Caco-2 (cell line): ENCODE measurements at regions not wholly inside any gene's neighbourhood (a gene's known extent, or its start where the extent isn't known, plus 50 kb on each side); places are given as distances from the start of the nearest gene placed in this dataset.

Experiments used
- BruUV-seq: library from RNA; stranded (reverse); fragments of 400-500 nt; replicated peaks from 2 replicates; lab custom pipeline; 2021; lab: Mats Ljungman, UMichigan
- CTCF ChIA-PET: fragments of 300-600 bp; sonication (Branson Sonifier 250); formaldehyde crosslinking; loops from one replicate; lab custom pipeline; 2022; ENCODE audit warnings: antibody characterized with exemption; lab: Charles Lee
- POLR2A ChIA-PET: fragments of 300-600 bp; sonication (Branson Sonifier 250); formaldehyde crosslinking; loops from one replicate; lab custom pipeline; 2022; ENCODE audit warnings: antibody characterized with exemption; lab: Charles Lee
- DNase-seq, 2 experiments: peaks; one replicate each; pipeline versions ENCODE4 v3.0.0 to v3.0.0-alpha.2; 2020 to 2022
- H3K27me3 ChIP-seq: replicated peaks from 2 replicates; pipeline ENCODE4 v1.6.0; 2011; ENCODE audit warnings: low read length; ENCODE audit not compliant: control insufficient read depth, insufficient read depth
- H3K36me3 ChIP-seq: 2 replicates; pipeline ENCODE4 v1.5.1; 2011; ENCODE audit warnings: low read length; ENCODE audit not compliant: control insufficient read depth, insufficient read depth
- H3K4me1 ChIP-seq: fragments of 250-450 bp; sonication (Bioruptor Pico); 2 replicates; pipeline ENCODE4 v1.5.1; 2020; ENCODE audit warnings: mild to moderate bottlenecking
- H3K4me3 ChIP-seq: 2 replicates; pipeline ENCODE4 v1.5.1; 2011; ENCODE audit warnings: low read depth, mild to moderate bottlenecking, control low read depth, low read length
- H3K9me3 ChIP-seq: fragments of 250-450 bp; sonication (Bioruptor Pico); 2 replicates; pipeline ENCODE4 v1.5.1; 2020; ENCODE audit warnings: mild to moderate bottlenecking, moderate library complexity
- H3K27ac Mint-ChIP-seq: one replicate; pipeline ENCODE4 v1.8.0; 2022; ENCODE audit warnings: mixed read lengths; ENCODE audit not compliant: unreplicated experiment
- H3K27me3 Mint-ChIP-seq: one replicate; pipeline ENCODE4 v1.8.0; 2022; ENCODE audit warnings: mixed read lengths; ENCODE audit not compliant: insufficient read depth, unreplicated experiment
- H3K36me3 Mint-ChIP-seq: one replicate; pipeline ENCODE4 v1.8.0; 2022; ENCODE audit warnings: mild to moderate bottlenecking, mixed read lengths; ENCODE audit not compliant: insufficient read depth, unreplicated experiment
- H3K4me1 Mint-ChIP-seq: one replicate; pipeline ENCODE4 v1.8.0; 2022; ENCODE audit warnings: low read depth, mixed read lengths; ENCODE audit not compliant: unreplicated experiment
- H3K4me3 Mint-ChIP-seq: one replicate; pipeline ENCODE4 v1.8.0; 2022; ENCODE audit warnings: mild to moderate bottlenecking, moderate library complexity, mixed read lengths; ENCODE audit not compliant: unreplicated experiment
- H3K9me3 Mint-ChIP-seq: one replicate; pipeline ENCODE4 v1.8.0; 2022; ENCODE audit warnings: mixed read lengths; ENCODE audit not compliant: unreplicated experiment
- intact Hi-C: fragments of 100-400 bp; cut with micrococcal nuclease; formaldehyde crosslinking; loops from one replicate; pipeline ENCODE4 v1.10.0; 2022; ENCODE audit not compliant: unreplicated experiment
- TF ChIP-seq, protein P1 (sequence below), 2 experiments: fragments of 200-600 bp in 1 of 2; IDR thresholded peaks; 1 replicate in 1 of 2; 2 replicates in 1 of 2; pipeline versions ENCODE4 v1.5.1 to v1.8.0; 2011 to 2022; ENCODE audit warnings: antibody characterized with exemption in 1 of 2, control low read depth in 1 of 2, inconsistent platforms in 1 of 2, low read depth in 1 of 2, low read length in 1 of 2, mild to moderate bottlenecking in 1 of 2, moderate library complexity in 1 of 2; ENCODE audit not compliant: insufficient read depth in 1 of 2, severe bottlenecking in 1 of 2, unreplicated experiment in 1 of 2

DNA sequence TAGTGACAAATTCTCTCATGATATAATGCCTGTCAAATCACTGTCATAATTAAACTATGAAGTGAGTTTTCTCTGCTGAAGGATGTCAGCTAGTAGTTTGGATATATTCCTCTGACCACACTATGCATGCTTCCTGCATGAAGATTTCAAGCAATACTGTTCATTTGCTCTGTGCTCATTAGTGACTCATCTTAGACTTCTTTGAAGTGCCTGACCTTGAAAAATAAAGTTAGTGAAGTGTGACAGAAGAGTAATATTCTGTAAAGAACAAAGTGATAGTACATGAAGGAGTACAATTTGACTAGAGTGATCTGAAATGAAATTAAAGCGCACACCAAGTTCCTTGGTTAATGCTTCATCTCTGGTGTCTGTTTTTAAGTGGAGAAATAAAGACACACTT lies 629.5 kb upstream of the ANO3 start:
- POLR2A ChIA-PET = no interaction called here
- Mint-ChIP-seq H3K27ac (no peak overlapping the region), H3K36me3 (no peaks in the 10 kb centered on the region), H3K27me3 (no peaks in the 10 kb centered on the region), H3K9me3 (no peaks in the 10 kb centered on the region), H3K4me1 (no peaks in the 10 kb centered on the region), H3K4me3 (no peak overlapping the region)
- no peaks in the 10 kb centered on the region for H3K36me3 ChIP-seq
- no peaks in the 10 kb centered on the region; the same call in 1 of the 2 replicates for H3K9me3 ChIP-seq
- TF ChIP-seq, protein P1, sequence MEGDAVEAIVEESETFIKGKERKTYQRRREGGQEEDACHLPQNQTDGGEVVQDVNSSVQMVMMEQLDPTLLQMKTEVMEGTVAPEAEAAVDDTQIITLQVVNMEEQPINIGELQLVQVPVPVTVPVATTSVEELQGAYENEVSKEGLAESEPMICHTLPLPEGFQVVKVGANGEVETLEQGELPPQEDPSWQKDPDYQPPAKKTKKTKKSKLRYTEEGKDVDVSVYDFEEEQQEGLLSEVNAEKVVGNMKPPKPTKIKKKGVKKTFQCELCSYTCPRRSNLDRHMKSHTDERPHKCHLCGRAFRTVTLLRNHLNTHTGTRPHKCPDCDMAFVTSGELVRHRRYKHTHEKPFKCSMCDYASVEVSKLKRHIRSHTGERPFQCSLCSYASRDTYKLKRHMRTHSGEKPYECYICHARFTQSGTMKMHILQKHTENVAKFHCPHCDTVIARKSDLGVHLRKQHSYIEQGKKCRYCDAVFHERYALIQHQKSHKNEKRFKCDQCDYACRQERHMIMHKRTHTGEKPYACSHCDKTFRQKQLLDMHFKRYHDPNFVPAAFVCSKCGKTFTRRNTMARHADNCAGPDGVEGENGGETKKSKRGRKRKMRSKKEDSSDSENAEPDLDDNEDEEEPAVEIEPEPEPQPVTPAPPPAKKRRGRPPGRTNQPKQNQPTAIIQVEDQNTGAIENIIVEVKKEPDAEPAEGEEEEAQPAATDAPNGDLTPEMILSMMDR (IDR thresholded peaks at IDR 0.05; ENCODE audit: insufficient read depth in 1 of 2, low read depth in 1 of 2, low read length in 1 of 2, severe bottlenecking in 1 of 2, unreplicated experiment in 1 of 2) = no peak
- no peaks in the 10 kb centered on the region for H3K4me1 ChIP-seq
- BruUV-seq = no TSS peak
- CTCF ChIA-PET = no interaction called here
- no peak overlapping the region for H3K4me3 ChIP-seq
- no peaks in the 10 kb centered on the region for H3K27me3 ChIP-seq
- DNase-seq = no peak
- intact Hi-C loops = no loop called here

- H3K4me3 Mint-ChIP-seq = no peak overlapping the region
- no peak overlapping the region for H3K27ac Mint-ChIP-seq
- no peak for DNase-seq
- Histone ChIP-seq H3K4me1 (no peaks in the 10 kb centered on the region), H3K36me3 (no peaks in the 10 kb centered on the region), H3K9me3 (no peaks in the 10 kb centered on the region), H3K4me3 (no peak overlapping the region), H3K27me3 (no peaks in the 10 kb centered on the region)
- H3K4me1 Mint-ChIP-seq = no peaks in the 10 kb centered on the region
- ChIA-PET POLR2A (no interaction called here), CTCF (no interaction called here)
- H3K9me3 Mint-ChIP-seq = no peaks in the 10 kb centered on the region
- TF ChIP-seq, protein P1 (IDR thresholded peaks at IDR 0.05; ENCODE audit: insufficient read depth in 1 of 2, low read depth in 1 of 2, low read length in 1 of 2, severe bottlenecking in 1 of 2, unreplicated experiment in 1 of 2) = no peak
- no peaks in the 10 kb centered on the region for H3K36me3 Mint-ChIP-seq
- no TSS peak for BruUV-seq
- H3K27me3 Mint-ChIP-seq = no peaks in the 10 kb centered on the region
- intact Hi-C loops = no loop called here
Observed at GRCh38 chr11:25710975-25711374, 621.0 kb upstream of the ANO3 start.

DNA sequence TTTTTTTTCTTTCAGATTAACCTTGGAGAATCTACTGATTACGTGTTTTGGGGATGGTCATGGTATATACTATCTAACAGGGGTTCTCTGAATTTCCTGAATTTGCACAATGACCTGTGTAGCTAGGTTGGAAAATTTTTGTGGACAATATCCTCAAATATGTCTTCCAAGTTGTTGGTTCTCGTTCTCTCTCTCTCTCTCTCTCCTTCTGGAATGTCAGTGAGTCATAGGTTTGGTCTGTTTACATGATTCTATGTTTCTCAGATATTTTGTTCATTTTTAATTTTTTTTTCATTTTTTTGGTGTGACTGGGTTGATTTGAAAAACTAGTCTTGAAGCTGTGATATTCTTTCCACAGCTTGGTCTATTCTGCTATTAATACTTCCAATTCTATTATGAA lies 604.0 kb upstream of the ANO3 start:
- POLR2A ChIA-PET = no interaction called here
- CTCF ChIA-PET = no interaction called here
- Mint-ChIP-seq H3K4me1 (no peaks in the 10 kb centered on the region), H3K27me3 (no peaks in the 10 kb centered on the region), H3K4me3 (no peak overlapping the region), H3K36me3 (no peaks in the 10 kb centered on the region), H3K27ac (no peak overlapping the region), H3K9me3 (peaks cover 9% of the 10 kb centered on the region)
- TF ChIP-seq, protein P1 (IDR thresholded peaks at IDR 0.05; ENCODE audit: insufficient read depth in 1 of 2, low read depth in 1 of 2, low read length in 1 of 2, severe bottlenecking in 1 of 2, unreplicated experiment in 1 of 2) = no peak
- no TSS peak for BruUV-seq
- DNase-seq = no peak
- Histone ChIP-seq H3K27me3 (no peaks in the 10 kb centered on the region), H3K4me1 (no peaks in the 10 kb centered on the region), H3K9me3 (no peaks in the 10 kb centered on the region), H3K4me3 (no peak overlapping the region), H3K36me3 (no peaks in the 10 kb centered on the region)
- intact Hi-C loops = no loop called here
